HepG2 (cell line): ENCODE measurements at regions not wholly inside any gene's neighbourhood (a gene's known extent, or its start where the extent isn't known, plus 50 kb on each side); places are given as distances from the start of the nearest gene placed in this dataset.

Experiments
- RARA ChIP-seq: IDR thresholded peaks from 2 replicates; pipeline ENCODE4 v1.6.1; 2016; ENCODE audit warnings: missing genetic modification reagents, missing compliant biosample characterization
- ZNF432 ChIP-seq: sonication (generic); formaldehyde crosslinking; IDR thresholded peaks from 2 replicates; pipeline ENCODE4 v1.5.0; 2020; ENCODE audit warnings: missing genetic modification reagents, mild to moderate bottlenecking, borderline replicate concordance
- TF ChIP-seq, protein P1 (sequence below): IDR thresholded peaks from 2 replicates; pipeline ENCODE4 v1.6.1; 2016; ENCODE audit warnings: control low read depth

DNA sequence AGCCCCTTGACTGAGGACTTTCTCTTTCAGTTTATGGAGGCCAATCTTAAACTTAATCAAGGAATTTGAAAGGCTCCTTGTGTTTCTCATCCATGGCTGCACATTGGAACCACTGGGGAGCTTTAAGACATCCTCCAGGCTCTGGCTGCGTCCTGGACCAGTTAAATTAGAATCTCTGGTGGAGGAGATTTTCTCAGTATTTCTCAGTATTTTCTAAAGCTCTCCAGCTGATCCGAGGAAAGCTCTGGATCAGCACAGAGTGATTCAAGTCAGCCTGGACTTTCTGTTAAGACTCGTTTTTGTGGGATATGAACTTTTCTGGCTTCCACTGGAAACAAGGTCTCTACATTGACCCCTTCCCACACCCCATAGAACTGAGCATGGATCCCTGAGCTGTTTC lies 249.8 kb downstream of the STK31 start:
- TF ChIP-seq RARA (CRISPR knock-in tag): no peak
- TF ChIP-seq ZNF432 (CRISPR knock-in tag): no peak
- TF ChIP-seq, protein P1, sequence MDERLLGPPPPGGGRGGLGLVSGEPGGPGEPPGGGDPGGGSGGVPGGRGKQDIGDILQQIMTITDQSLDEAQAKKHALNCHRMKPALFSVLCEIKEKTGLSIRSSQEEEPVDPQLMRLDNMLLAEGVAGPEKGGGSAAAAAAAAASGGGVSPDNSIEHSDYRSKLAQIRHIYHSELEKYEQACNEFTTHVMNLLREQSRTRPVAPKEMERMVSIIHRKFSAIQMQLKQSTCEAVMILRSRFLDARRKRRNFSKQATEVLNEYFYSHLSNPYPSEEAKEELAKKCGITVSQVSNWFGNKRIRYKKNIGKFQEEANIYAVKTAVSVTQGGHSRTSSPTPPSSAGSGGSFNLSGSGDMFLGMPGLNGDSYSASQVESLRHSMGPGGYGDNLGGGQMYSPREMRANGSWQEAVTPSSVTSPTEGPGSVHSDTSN: no peak
